ENCODE measurements at regions not wholly inside any gene's neighbourhood (a gene's known extent, or its start where the extent isn't known, plus 50 kb on each side); places are given as distances from the start of the nearest gene placed in this dataset.
"Not testable (repeated sequence)": the region's sequence is repeated elsewhere in the genome, so short reads cannot be mapped to it uniquely, and the experiment has no call there.

DNA sequence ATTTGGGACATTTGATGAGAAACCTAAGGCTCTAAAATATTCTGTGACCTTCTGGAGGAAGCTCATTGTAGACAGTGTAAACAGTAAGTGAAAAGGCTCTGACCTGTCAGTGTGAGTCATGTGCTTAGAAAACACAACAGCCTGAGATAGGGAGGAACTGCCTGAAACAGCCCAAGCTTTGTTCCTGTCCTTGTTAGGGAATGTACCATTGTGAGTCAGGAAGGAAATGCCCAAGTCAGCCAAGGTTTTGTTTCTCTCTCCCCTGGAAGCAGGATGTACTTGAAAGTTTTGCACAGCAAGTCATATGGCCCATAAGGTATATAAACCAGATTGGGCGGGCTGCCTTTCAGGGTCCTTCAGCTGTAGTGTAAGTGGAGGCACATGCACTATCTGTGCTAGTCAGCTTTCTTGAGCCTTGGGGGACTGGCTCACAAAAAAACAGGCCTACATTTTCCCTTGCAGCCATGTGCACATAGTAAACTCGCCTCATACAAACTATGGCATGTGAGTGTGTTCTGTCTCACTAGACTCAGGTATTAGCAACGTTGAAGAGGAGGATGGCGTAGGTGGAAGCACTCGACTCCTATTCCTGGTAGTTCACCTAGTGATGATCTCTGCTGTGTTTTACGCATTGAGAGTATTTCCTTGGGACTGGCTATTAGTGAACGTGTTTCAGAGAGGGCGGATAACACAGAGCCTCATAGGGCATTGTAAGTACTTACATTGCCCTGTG lies 141.2 kb upstream of the KLHL1 start:
- peaks cover 38% of the 10 kb centered on the region for H3K9me3 Mint-ChIP-seq

DNA sequence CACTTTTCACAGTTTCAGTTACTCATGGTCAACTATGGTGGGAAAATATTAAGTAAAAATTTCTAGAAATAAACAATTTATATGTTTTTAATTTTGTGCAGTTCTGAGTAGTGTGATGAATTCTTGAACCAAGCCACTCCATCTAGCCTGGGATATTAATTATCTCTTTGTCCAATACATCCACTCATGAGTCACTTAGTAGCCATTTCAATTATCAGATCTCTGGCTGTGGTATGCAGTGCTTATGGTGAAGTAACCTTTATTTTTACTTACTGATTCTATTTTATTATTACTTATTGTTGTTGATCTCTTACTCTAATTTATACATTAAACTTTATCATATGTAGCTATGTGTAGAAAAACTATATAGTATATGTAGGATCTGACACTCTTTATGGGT lies 128.9 kb upstream of the KLHL1 start:
- ATAC-seq (replicated peaks; ENCODE audit: extremely low read depth, poor library complexity, severe bottlenecking) (no peak), DNase-seq (ENCODE audit: low spot score in 2 of 2) (no peak)
- Mint-ChIP-seq H3K4me1 (no peaks in the 10 kb centered on the region), H3K4me3 (no peak overlapping the region), H3K9me3 (peaks cover 24% of the 10 kb centered on the region), H3K27ac (ENCODE audit: low read depth) (no peak overlapping the region), H3K27me3 (no peaks in the 10 kb centered on the region), H3K36me3 (ENCODE audit: insufficient read depth) (no peaks in the 10 kb centered on the region)

More for the DNA sequence above, 141.2 kb upstream of the KLHL1 start:
- no peaks in the 10 kb centered on the region for H3K27me3 Mint-ChIP-seq
- DNase-seq (ENCODE audit: low spot score in 2 of 2) (no peak), ATAC-seq (replicated peaks; ENCODE audit: extremely low read depth, poor library complexity, severe bottlenecking) (no peak)
- H3K36me3 Mint-ChIP-seq (ENCODE audit: insufficient read depth): no peaks in the 10 kb centered on the region
- no peak overlapping the region for H3K4me3 Mint-ChIP-seq
- H3K27ac Mint-ChIP-seq (ENCODE audit: low read depth): no peak overlapping the region
- no peaks in the 10 kb centered on the region for H3K4me1 Mint-ChIP-seq

DNA sequence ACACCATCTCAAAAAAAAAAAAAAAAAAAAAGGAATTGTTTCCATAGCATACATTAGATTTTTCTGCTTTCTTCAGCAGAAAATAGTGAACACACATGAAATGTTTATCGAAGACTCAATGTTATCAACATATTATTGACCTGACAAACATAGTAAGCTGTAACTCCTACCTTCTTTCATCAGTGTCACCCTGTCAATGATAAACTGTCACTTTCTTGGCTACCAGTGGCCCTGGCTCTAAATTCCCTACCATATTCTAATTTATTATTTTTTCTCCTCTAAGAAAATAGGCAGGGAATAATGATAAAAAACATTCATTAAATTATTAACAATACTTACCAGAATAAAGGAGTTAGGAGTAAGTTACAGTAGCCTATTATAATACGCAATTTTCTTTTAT lies 127.3 kb upstream of the KLHL1 start:
- Mint-ChIP-seq H3K4me1 (no peaks in the 10 kb centered on the region), H3K27ac (ENCODE audit: low read depth) (no peak overlapping the region), H3K36me3 (ENCODE audit: insufficient read depth) (no peaks in the 10 kb centered on the region), H3K9me3 (peaks cover 18% of the 10 kb centered on the region), H3K4me3 (no peak overlapping the region), H3K27me3 (no peaks in the 10 kb centered on the region)
- no peak for ATAC-seq (replicated peaks; ENCODE audit: extremely low read depth, poor library complexity, severe bottlenecking)
- DNase-seq (ENCODE audit: low spot score in 2 of 2): no peak

DNA sequence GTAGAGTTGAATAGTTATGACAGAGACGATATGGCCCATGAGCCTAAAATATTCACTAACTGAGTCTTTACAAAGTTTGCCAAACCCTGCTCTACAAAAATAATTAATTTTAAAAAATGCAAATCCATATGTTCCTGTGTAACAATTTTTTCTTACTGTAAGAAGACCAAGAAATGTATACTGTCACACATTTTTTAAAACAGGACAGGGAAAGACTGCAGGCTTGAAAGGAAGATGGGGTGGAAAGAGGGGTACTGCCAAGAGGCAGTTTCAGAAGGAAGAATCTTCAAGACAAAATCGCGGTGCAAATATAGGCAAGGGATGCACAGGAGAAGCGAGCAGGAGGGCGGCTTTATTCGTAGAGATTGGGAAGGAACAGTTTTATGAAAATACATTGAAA lies 115.7 kb upstream of the KLHL1 start:
- Mint-ChIP-seq H3K27me3 (no peaks in the 10 kb centered on the region), H3K9me3 (peaks cover 14% of the 10 kb centered on the region), H3K27ac (ENCODE audit: low read depth) (no peak overlapping the region), H3K4me3 (no peak overlapping the region), H3K4me1 (no peaks in the 10 kb centered on the region), H3K36me3 (ENCODE audit: insufficient read depth) (no peaks in the 10 kb centered on the region)
- DNase-seq (ENCODE audit: low spot score in 2 of 2): no peak
- ATAC-seq (replicated peaks; ENCODE audit: extremely low read depth, poor library complexity, severe bottlenecking): no peak

DNA sequence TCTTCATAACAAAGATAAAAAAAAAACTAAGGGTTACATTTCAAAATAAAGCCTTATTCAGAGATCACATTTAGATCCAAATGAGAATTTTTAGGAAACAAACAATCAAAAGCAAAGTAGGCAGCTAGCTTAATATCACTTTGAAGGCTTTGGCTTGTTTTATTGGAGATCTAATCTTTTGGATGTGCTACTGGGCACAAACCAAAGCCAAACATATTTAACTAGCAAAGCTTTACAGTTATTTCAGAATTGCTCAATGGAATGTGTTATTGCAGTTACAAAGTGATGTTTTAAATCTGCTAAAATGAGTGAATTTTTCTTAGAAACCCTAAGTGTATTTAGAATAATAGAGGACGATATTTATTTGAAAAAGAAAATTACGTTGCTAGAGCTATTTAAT lies 114.7 kb upstream of the KLHL1 start:
- no peaks in the 10 kb centered on the region for H3K27me3 Mint-ChIP-seq
- DNase-seq (ENCODE audit: low spot score in 2 of 2) (no peak), ATAC-seq (replicated peaks; ENCODE audit: extremely low read depth, poor library complexity, severe bottlenecking) (no peak)
- no peak overlapping the region for H3K4me3 Mint-ChIP-seq
- H3K27ac Mint-ChIP-seq (ENCODE audit: low read depth): no peak overlapping the region
- H3K9me3 Mint-ChIP-seq: peaks cover 14% of the 10 kb centered on the region
- no peaks in the 10 kb centered on the region for H3K4me1 Mint-ChIP-seq
- H3K36me3 Mint-ChIP-seq (ENCODE audit: insufficient read depth): no peaks in the 10 kb centered on the region

DNA sequence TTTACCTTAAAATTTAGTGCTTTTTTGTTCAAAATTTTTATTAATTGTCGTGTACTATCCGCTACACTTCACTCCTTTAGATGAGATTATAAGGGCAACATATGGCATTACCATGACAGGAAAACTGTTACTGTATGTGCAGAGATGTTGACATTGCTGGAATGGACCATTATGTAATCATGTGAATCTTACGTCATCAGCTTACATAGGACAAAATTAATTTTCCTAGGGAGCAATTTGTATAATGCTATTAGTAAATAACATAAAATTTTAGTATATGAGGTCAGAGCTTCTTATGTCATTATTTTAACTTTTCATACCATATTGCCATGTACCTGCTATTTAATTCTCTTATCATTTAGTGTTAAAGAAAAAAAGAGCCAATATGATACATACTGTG lies 110.4 kb upstream of the KLHL1 start:
- peaks cover 6% of the 10 kb centered on the region for H3K9me3 Mint-ChIP-seq
- H3K4me1 Mint-ChIP-seq: no peaks in the 10 kb centered on the region
- no peaks in the 10 kb centered on the region for H3K36me3 Mint-ChIP-seq (ENCODE audit: insufficient read depth)
- ATAC-seq (replicated peaks; ENCODE audit: extremely low read depth, poor library complexity, severe bottlenecking) (no peak), DNase-seq (ENCODE audit: low spot score in 2 of 2) (no peak)
- H3K27me3 Mint-ChIP-seq: no peaks in the 10 kb centered on the region
- no peak overlapping the region for H3K4me3 Mint-ChIP-seq
- H3K27ac Mint-ChIP-seq (ENCODE audit: low read depth): no peak overlapping the region

DNA sequence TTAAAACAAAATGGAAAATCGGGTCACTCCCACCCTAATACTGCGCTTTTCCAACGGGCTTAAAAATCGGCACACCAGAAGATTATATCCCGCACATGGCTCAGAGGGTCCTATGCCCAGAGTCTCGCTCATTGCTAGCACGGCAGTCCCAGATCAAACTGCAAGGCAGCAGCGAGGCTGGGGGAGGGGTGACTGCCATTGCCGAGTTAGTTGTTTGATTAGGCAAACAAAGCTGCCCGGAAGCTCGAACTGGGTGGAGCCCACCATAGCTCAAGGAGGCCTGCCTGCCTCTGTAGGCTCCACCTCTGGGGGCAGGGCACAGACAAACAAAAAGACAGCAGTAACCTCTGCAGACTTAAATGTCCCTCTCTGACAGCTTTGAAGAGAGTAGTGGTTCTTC lies 100.7 kb upstream of the KLHL1 start:
- not testable (repeated sequence) for H3K27me3 Mint-ChIP-seq; DNase-seq (ENCODE audit: low spot score in 2 of 2); ATAC-seq (replicated peaks; ENCODE audit: extremely low read depth, poor library complexity, severe bottlenecking); H3K27ac Mint-ChIP-seq (ENCODE audit: low read depth); H3K36me3 Mint-ChIP-seq (ENCODE audit: insufficient read depth); H3K4me3 Mint-ChIP-seq; H3K4me1 Mint-ChIP-seq
- H3K9me3 Mint-ChIP-seq: peaks cover 13% of the 10 kb centered on the region

DNA sequence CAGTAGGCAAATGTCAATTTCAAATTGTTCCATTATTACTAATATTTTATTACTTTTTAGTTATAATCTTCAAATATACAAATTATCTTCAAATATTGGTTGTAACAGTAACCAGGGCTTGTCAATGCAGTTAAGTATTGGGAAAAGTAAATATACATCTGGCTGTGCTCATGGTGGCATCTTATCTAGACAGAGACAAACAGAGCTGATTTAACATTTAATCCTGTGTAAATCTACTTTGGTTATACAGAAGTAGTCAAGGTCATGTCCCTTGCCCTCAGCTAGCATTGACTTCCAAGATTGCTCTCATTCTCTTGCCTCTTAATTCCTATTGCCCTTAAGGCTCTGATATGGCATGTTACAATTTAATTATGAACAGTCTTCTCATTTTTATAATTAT lies 98.4 kb upstream of the KLHL1 start:
- DNase-seq (ENCODE audit: low spot score in 2 of 2) (no peak), ATAC-seq (replicated peaks; ENCODE audit: extremely low read depth, poor library complexity, severe bottlenecking) (no peak)
- no peak overlapping the region for H3K27ac Mint-ChIP-seq (ENCODE audit: low read depth)
- no peaks in the 10 kb centered on the region for H3K36me3 Mint-ChIP-seq (ENCODE audit: insufficient read depth)
- no peaks in the 10 kb centered on the region for H3K4me1 Mint-ChIP-seq
- no peaks in the 10 kb centered on the region for H3K27me3 Mint-ChIP-seq
- peaks cover 17% of the 10 kb centered on the region for H3K9me3 Mint-ChIP-seq
- no peak overlapping the region for H3K4me3 Mint-ChIP-seq

DNA sequence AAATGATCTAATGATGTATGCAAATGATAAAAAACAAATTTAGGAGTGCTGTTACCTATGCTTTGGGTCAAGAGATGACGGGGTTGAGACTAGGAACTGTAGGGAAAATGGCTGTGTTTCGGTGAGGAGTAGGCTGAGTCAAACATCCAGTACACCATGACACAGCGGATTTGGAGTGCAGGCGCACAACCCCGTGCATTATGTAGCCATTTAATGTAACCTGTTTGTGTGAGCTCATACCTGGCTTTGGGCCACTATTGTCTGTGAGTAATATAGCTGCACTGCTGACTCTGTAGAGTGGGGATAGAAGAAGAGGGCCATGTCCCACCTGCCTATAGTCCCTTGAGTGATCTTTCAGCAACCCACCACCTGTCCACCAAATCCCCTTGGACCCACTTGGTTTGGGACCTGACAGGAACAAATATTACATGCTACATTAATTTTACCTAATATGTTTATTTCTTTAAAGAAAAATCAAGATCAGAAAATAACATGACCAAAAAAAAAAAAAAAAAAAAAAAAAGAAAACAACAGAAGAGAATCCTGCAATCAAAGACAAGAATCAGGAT lies 95.5 kb upstream of the KLHL1 start:
- no peak for ATAC-seq (replicated peaks; ENCODE audit: extremely low read depth, poor library complexity, severe bottlenecking)
- no peaks in the 10 kb centered on the region for H3K36me3 Mint-ChIP-seq (ENCODE audit: insufficient read depth)
- H3K27ac Mint-ChIP-seq (ENCODE audit: low read depth): no peak overlapping the region
- peaks cover 6% of the 10 kb centered on the region for H3K9me3 Mint-ChIP-seq
- no peak for DNase-seq (ENCODE audit: low spot score in 2 of 2)
- H3K27me3 Mint-ChIP-seq: no peaks in the 10 kb centered on the region
- no peak overlapping the region for H3K4me3 Mint-ChIP-seq
- no peaks in the 10 kb centered on the region for H3K4me1 Mint-ChIP-seq

DNA sequence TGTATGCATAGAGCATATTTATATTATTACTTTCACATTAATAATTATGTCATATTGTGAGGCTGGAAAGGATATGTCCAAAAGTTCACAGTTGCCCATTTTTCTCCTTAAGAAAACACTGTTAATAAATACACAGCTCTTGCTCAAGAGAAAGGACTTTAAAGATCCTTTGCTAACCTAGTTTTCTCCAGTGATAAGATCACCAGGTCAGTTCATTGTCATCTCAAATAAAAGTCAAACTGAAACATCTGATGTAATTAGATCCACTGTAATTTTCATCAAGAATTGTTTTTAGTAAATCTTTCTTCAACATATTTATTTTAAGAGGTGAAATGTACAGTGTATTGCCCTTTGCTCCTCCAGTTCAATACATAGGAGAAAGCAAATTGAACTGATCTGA lies 82.8 kb upstream of the KLHL1 start:
- Mint-ChIP-seq H3K4me3 (no peak overlapping the region), H3K27me3 (no peaks in the 10 kb centered on the region)
- no peak for ATAC-seq (replicated peaks; ENCODE audit: extremely low read depth, poor library complexity, severe bottlenecking)

DNA sequence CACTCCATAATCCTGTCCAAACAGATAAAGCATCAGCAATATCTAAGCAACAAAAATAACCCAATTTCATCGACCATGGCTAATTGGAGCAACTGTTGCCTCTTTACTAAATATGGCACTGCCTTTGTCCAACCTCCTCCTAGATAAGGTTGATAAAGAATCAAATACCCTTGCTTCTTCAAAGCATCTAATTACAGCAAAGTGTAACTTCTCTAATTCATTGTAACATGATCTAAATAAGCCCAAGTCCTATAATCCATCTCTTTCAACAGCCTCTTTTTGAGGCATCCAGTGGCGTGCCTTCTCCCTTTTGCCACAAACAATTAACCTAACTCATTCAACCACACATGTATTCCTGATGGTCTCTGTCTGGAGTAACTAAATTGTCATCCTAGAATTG lies 81.7 kb upstream of the KLHL1 start:
- Mint-ChIP-seq H3K27me3 (no peaks in the 10 kb centered on the region), H3K36me3 (ENCODE audit: insufficient read depth) (no peaks in the 10 kb centered on the region), H3K9me3 (peaks cover 10% of the 10 kb centered on the region), H3K4me3 (no peak overlapping the region), H3K4me1 (no peaks in the 10 kb centered on the region), H3K27ac (ENCODE audit: low read depth) (no peak overlapping the region)
- ATAC-seq (replicated peaks; ENCODE audit: extremely low read depth, poor library complexity, severe bottlenecking) (no peak), DNase-seq (ENCODE audit: low spot score in 2 of 2) (no peak)

More for the DNA sequence above, 82.8 kb upstream of the KLHL1 start:
- Mint-ChIP-seq H3K9me3 (peaks cover 19% of the 10 kb centered on the region), H3K36me3 (ENCODE audit: insufficient read depth) (no peaks in the 10 kb centered on the region), H3K27ac (ENCODE audit: low read depth) (no peak overlapping the region), H3K4me1 (no peaks in the 10 kb centered on the region)
- no peak for DNase-seq (ENCODE audit: low spot score in 2 of 2)

DNA sequence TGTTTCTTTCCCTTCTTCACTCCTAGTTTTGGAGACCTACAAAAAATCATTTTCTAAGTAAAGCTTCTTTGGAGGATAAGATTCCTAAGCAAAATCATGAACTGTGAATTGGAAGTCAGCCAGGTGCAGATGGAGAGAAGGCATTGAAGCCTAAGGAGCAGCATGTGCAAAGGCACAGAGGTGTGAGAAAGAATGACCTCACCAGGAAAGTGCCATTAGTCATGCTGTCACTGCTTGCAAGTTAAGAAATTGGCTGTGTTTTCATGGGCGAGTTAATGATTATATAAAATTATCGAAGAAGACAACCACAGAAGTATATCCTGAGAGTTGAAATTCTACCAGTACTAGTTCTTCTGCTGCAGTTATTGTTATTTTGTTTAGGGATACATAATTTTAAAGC lies 80.3 kb upstream of the KLHL1 start:
- ATAC-seq (replicated peaks; ENCODE audit: extremely low read depth, poor library complexity, severe bottlenecking): no peak
- Mint-ChIP-seq H3K4me3 (no peak overlapping the region), H3K27ac (ENCODE audit: low read depth) (no peak overlapping the region)

DNA sequence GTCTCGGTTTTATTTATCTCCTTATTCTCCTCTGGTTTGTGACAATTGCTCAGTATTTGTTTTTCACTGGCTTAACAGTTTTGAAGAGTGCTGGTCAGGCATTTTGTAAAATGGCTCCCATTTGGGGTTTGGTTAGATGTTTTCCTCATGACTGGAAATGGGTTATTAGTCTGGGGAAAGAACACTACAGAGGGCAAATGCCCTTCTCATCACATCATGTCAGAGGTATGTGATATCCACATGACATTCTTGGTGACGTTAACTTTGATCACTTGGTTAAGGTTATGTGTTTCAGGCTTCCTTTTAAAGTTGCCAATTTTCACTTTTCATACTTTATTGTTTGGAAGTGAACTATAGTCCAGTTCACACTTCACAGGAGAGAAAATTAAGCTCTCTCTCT lies 74.8 kb upstream of the KLHL1 start:
- Mint-ChIP-seq H3K27me3 (no peaks in the 10 kb centered on the region), H3K27ac (ENCODE audit: low read depth) (no peak overlapping the region), H3K4me3 (no peak overlapping the region), H3K9me3 (no peaks in the 10 kb centered on the region), H3K4me1 (no peaks in the 10 kb centered on the region), H3K36me3 (ENCODE audit: insufficient read depth) (no peaks in the 10 kb centered on the region)
- no peak for DNase-seq (ENCODE audit: low spot score in 2 of 2)
- ATAC-seq (replicated peaks; ENCODE audit: extremely low read depth, poor library complexity, severe bottlenecking): no peak

More for the DNA sequence above, 80.3 kb upstream of the KLHL1 start:
- no peak for DNase-seq (ENCODE audit: low spot score in 2 of 2)
- H3K9me3 Mint-ChIP-seq: peaks cover 6% of the 10 kb centered on the region
- H3K4me1 Mint-ChIP-seq: no peaks in the 10 kb centered on the region
- no peaks in the 10 kb centered on the region for H3K27me3 Mint-ChIP-seq
- H3K36me3 Mint-ChIP-seq (ENCODE audit: insufficient read depth): no peaks in the 10 kb centered on the region

All from central memory CD8-positive, alpha-beta T cell (primary cell).